ENCODE measurements at regions not wholly inside any gene's neighbourhood (a gene's known extent, or its start where the extent isn't known, plus 50 kb on each side); places are given as distances from the start of the nearest gene placed in this dataset.
A peak's percentile ranks its signal among the peaks of the same experiment; 100 is the strongest.

- no peaks in the 10 kb centered on the region for H3K36me3 ChIP-seq
- TF ChIP-seq CTCF (IDR thresholded peaks at IDR 0.05), result no peak
- peak; percentile 61 for DNase-seq (ENCODE audit: low spot score)
- H3K27ac ChIP-seq, result no peak overlapping the region
- peaks cover 0 to 2% of the 10 kb centered on the region in 2 donors for H3K9me3 ChIP-seq
- peaks cover 0 to 7% of the 10 kb centered on the region in 2 donors for H3K4me1 ChIP-seq
- H3K27me3 ChIP-seq, result no peaks in the 10 kb centered on the region
- no peak overlapping the region for H3K4me3 ChIP-seq
Observed at GRCh38 chr5:174608631-174609097, 115.7 kb upstream of the MSX2 start.

DNA sequence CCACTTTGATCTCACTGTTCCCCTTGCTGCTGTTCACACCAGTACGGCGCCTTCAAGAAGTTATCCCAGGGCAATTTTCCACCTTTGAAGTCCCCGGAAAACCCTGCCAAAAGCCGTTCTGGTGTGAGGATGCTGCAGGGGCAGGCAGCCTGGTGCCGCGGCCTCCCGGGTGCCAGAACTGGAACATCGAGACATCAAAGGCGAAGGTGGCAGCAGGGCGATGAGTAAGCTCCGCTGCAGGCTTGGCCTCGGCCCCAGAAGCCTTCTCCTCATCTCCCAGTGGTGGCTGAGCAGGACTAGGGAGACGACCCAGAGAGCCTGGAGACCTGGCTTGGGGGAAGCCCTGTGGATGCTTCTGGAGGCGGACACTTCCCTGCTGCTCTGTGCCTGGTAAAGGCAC, 115.3 kb upstream of the MSX2 start:
- H3K36me3 ChIP-seq, result no peaks in the 10 kb centered on the region
- DNase-seq (ENCODE audit: low spot score), result no peak
- H3K4me3 ChIP-seq, result no peak overlapping the region

DNA sequence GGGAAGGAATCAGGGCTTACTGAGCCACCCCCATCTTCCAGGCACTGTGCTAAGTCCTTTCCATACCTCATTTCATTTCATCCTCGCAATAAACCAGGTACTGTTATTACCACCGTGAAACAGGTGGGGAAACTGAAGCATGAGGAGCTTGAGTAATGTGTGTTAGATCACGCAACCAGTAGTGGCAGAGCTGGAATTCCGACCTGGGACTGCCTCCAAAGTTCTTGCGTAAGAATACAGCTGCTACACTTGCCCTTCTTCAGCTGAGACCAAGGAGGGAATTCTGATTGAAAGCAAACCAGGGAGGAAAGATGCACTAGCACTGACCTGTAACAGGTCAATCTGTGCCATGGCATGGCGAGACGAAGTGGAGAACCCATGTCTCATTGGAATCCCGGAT, 113.4 kb upstream of the MSX2 start:
- Histone ChIP-seq H3K4me3 (no peak overlapping the region), H3K27me3 (no peaks in the 10 kb centered on the region), H3K4me1 (peaks cover 0 to 7% of the 10 kb centered on the region in 2 donors), H3K27ac (no peak overlapping the region), H3K9me3 (no peaks in the 10 kb centered on the region), H3K36me3 (no peaks in the 10 kb centered on the region)
- DNase-seq (ENCODE audit: low spot score), result peak; percentile 60
- no peak for TF ChIP-seq CTCF (IDR thresholded peaks at IDR 0.05)

More for the DNA sequence above, 115.3 kb upstream of the MSX2 start:
- H3K27me3 ChIP-seq, result no peaks in the 10 kb centered on the region
- no peak overlapping the region for H3K27ac ChIP-seq
- no peaks in the 10 kb centered on the region for H3K9me3 ChIP-seq
- peaks cover 0 to 7% of the 10 kb centered on the region in 2 donors for H3K4me1 ChIP-seq
- no peak for TF ChIP-seq CTCF (IDR thresholded peaks at IDR 0.05)

GRCh38 chr5:174612686-174613085, 111.7 kb upstream of the MSX2 start:
- Histone ChIP-seq H3K4me1 (peaks cover 0 to 7% of the 10 kb centered on the region in 2 donors), H3K27me3 (no peaks in the 10 kb centered on the region), H3K27ac (no peak overlapping the region)

GRCh38 chr5:174614500-174615135, 109.8 kb upstream of the MSX2 start:
- H3K27me3 ChIP-seq, result no peaks in the 10 kb centered on the region
- H3K27ac ChIP-seq, result no peak overlapping the region
- H3K9me3 ChIP-seq, result no peaks in the 10 kb centered on the region
- H3K36me3 ChIP-seq, result no peaks in the 10 kb centered on the region
- DNase-seq (ENCODE audit: low spot score), result no peak
- no peak overlapping the region for H3K4me3 ChIP-seq
- no peaks in the 10 kb centered on the region for H3K4me1 ChIP-seq
- no peak for TF ChIP-seq CTCF (IDR thresholded peaks at IDR 0.05)

More at GRCh38 chr5:174612686-174613085, 111.7 kb upstream of the MSX2 start:
- no peaks in the 10 kb centered on the region for H3K36me3 ChIP-seq
- no peak overlapping the region for H3K4me3 ChIP-seq
- TF ChIP-seq CTCF (IDR thresholded peaks at IDR 0.05), result no peak
- DNase-seq (ENCODE audit: low spot score), result no peak
- no peaks in the 10 kb centered on the region for H3K9me3 ChIP-seq

DNA sequence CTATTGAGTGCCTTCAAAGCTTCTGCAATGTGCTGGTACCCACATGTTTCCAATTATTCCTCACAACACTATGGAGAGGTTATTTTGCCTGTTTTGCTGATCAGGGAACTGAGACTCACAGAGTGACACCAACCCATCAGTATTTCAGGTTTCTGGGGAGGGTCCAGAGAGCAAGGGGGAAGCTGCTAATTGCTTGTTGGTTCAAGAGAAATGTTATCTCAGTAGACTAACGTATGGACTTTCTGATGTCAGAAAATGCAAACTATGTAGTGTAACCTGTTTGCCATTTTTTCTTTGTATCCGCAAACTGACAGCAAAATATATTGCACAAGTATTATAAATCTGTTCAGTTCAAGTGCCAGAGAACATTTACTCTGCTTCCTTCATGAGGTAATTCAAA, 108.3 kb upstream of the MSX2 start:
- no peak overlapping the region for H3K27ac ChIP-seq
- no peaks in the 10 kb centered on the region for H3K27me3 ChIP-seq
- no peak for TF ChIP-seq CTCF (IDR thresholded peaks at IDR 0.05)
- H3K4me1 ChIP-seq, result no peaks in the 10 kb centered on the region
- H3K9me3 ChIP-seq, result no peaks in the 10 kb centered on the region
- H3K36me3 ChIP-seq, result no peaks in the 10 kb centered on the region
- DNase-seq (ENCODE audit: low spot score), result no peak
- no peak overlapping the region for H3K4me3 ChIP-seq
